MG63 (cell line): ENCODE measurements at regions not wholly inside any gene's neighbourhood (a gene's known extent, or its start where the extent isn't known, plus 50 kb on each side); places are given as distances from the start of the nearest gene placed in this dataset.

Experiments
- DNase-seq: peaks from one replicate; pipeline ENCODE4 v3.0.0-alpha.2; 2020
- H3K27me3 ChIP-seq: fragments of 250-450 bp; sonication (Bioruptor Pico); 2 replicates; pipeline ENCODE4 v1.5.1; 2020; ENCODE audit warnings: mild to moderate bottlenecking, moderate library complexity
- H3K36me3 ChIP-seq: fragments of 250-450 bp; sonication (Bioruptor Pico); 2 replicates; pipeline ENCODE4 v1.5.1; 2020; ENCODE audit warnings: mild to moderate bottlenecking, moderate library complexity
- H3K4me3 ChIP-seq: fragments of 250-450 bp; sonication (Bioruptor Pico); 2 replicates; pipeline ENCODE4 v1.5.1; 2020; ENCODE audit warnings: mild to moderate bottlenecking, moderate library complexity
- H3K9me3 ChIP-seq: fragments of 250-450 bp; sonication (Bioruptor Pico); 2 replicates; pipeline ENCODE4 v1.5.1; 2020; ENCODE audit warnings: mild to moderate bottlenecking, moderate library complexity

- H3K9me3 ChIP-seq: 0 out of 2 replicates have a peak, but pooled peaks cover 2% of the 10 kb centered on the region
Measured at GRCh38 chr5:143683459-143683858, 128.5 kb upstream of the HMHB1 start.

DNA sequence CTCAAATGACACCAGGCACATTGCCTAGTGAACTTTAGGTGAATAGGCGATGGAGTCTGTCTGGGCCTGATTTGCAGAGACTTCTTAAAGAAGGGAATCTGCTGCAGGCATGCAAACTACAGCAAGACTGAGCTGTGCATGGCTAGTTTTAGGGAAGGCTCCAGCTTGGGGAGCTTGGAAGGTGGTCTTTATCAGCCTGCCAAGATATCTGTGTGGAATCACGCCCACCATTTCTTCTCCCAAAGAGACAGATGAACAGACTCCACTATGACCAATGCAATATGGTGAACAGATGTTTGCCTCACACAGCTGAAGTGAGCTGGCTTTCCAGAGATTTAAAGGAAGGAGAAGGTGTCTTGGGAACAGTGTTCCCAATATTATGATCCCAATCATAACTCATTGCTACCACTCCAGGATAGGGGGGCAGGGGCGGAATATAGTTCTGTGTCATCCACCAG lies 129.0 kb upstream of the HMHB1 start:
- H3K27me3 ChIP-seq: no peaks in the 10 kb centered on the region
- H3K9me3 ChIP-seq: 0 out of 2 replicates have a peak, but pooled peaks cover 2% of the 10 kb centered on the region
- H3K4me3 ChIP-seq: no peak overlapping the region
- no peaks in the 10 kb centered on the region for H3K36me3 ChIP-seq
- no peak for DNase-seq

More at GRCh38 chr5:143683459-143683858, 128.5 kb upstream of the HMHB1 start:
- H3K27me3 ChIP-seq: no peaks in the 10 kb centered on the region
- no peak for DNase-seq
- H3K36me3 ChIP-seq: no peaks in the 10 kb centered on the region
- H3K4me3 ChIP-seq: no peak overlapping the region

- Histone ChIP-seq H3K4me3 (no peak overlapping the region), H3K9me3 (0 out of 2 replicates have a peak, but pooled peaks cover 2% of the 10 kb centered on the region), H3K27me3 (no peaks in the 10 kb centered on the region), H3K36me3 (no peaks in the 10 kb centered on the region)
- DNase-seq: no peak
Measured at GRCh38 chr5:143682246-143682905, 129.6 kb upstream of the HMHB1 start.

- DNase-seq: no peak
- Histone ChIP-seq H3K9me3 (no peaks in the 10 kb centered on the region), H3K4me3 (no peak overlapping the region), H3K27me3 (no peaks in the 10 kb centered on the region), H3K36me3 (no peaks in the 10 kb centered on the region)
Measured at GRCh38 chr5:143680672-143681259, 131.2 kb upstream of the HMHB1 start.

- DNase-seq: no peak
- H3K36me3 ChIP-seq: no peaks in the 10 kb centered on the region
- H3K27me3 ChIP-seq: no peaks in the 10 kb centered on the region
- no peaks in the 10 kb centered on the region for H3K9me3 ChIP-seq
- H3K4me3 ChIP-seq: no peak overlapping the region
Measured at GRCh38 chr5:143679777-143680176, 132.2 kb upstream of the HMHB1 start.

- no peak for DNase-seq
- Histone ChIP-seq H3K4me3 (no peak overlapping the region), H3K36me3 (no peaks in the 10 kb centered on the region), H3K27me3 (no peaks in the 10 kb centered on the region), H3K9me3 (no peaks in the 10 kb centered on the region)
Measured at GRCh38 chr5:143678148-143678905, 133.6 kb upstream of the HMHB1 start.

- H3K9me3 ChIP-seq: no peaks in the 10 kb centered on the region
- H3K36me3 ChIP-seq: no peaks in the 10 kb centered on the region
- no peak overlapping the region for H3K4me3 ChIP-seq
Measured at GRCh38 chr5:143677403-143677802, 134.6 kb upstream of the HMHB1 start.

GRCh38 chr5:143676802-143677201 lies 135.2 kb upstream of the HMHB1 start:
- Histone ChIP-seq H3K36me3 (no peaks in the 10 kb centered on the region), H3K27me3 (no peaks in the 10 kb centered on the region), H3K4me3 (no peak overlapping the region), H3K9me3 (no peaks in the 10 kb centered on the region)
- no peak for DNase-seq

More at GRCh38 chr5:143677403-143677802, 134.6 kb upstream of the HMHB1 start:
- DNase-seq: no peak
- no peaks in the 10 kb centered on the region for H3K27me3 ChIP-seq

DNA sequence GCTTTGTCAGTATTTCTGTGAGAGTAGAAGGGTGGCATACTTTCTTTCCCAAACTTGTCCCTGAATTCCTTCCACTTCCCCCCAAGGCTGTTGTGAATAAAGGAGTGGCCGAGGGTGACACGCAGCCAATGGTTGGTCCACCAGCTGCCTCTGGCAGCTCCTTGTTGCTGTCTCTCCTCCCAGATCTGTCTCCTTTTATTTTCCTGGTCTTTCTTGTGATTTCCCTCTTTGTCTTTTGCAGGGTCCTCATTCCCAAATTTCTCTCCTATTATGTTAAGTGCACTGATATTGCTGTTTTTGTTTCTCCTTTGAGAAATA lies 137.5 kb upstream of the HMHB1 start:
- H3K9me3 ChIP-seq: peaks cover 6% of the 10 kb centered on the region; the same call in 1 of the 2 replicates
- H3K4me3 ChIP-seq: no peak overlapping the region
- no peak for DNase-seq
- no peaks in the 10 kb centered on the region for H3K27me3 ChIP-seq
- no peaks in the 10 kb centered on the region for H3K36me3 ChIP-seq

GRCh38 chr5:143673676-143674468 lies 138.1 kb upstream of the HMHB1 start:
- DNase-seq: no peak
- H3K36me3 ChIP-seq: no peaks in the 10 kb centered on the region
- H3K27me3 ChIP-seq: no peaks in the 10 kb centered on the region
- peaks cover 6% of the 10 kb centered on the region; the same call in 1 of the 2 replicates for H3K9me3 ChIP-seq
- no peak overlapping the region for H3K4me3 ChIP-seq

DNA sequence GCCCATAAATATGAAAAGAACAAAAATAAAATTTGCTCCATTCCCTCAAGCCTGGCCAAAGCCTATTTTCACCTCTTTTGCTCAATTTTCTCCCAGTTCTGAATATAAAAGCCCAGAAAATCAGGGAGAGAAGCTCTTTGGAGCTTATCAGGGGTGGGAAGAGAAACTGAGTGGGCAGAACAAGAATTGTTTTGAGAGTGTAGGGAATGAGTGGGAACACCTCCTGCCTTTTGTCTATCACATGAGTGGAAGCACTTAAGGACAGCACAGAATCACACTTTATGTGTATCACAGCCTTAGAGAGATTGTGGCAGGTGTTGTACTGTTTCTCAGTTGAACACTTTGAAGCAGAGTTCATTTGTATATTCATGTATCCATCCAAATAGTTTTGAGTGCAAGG lies 139.2 kb upstream of the HMHB1 start:
- H3K36me3 ChIP-seq: no peaks in the 10 kb centered on the region
- H3K27me3 ChIP-seq: no peaks in the 10 kb centered on the region
- H3K4me3 ChIP-seq: no peak overlapping the region
- DNase-seq: no peak
- peaks cover 6% of the 10 kb centered on the region; the same call in 1 of the 2 replicates for H3K9me3 ChIP-seq

DNA sequence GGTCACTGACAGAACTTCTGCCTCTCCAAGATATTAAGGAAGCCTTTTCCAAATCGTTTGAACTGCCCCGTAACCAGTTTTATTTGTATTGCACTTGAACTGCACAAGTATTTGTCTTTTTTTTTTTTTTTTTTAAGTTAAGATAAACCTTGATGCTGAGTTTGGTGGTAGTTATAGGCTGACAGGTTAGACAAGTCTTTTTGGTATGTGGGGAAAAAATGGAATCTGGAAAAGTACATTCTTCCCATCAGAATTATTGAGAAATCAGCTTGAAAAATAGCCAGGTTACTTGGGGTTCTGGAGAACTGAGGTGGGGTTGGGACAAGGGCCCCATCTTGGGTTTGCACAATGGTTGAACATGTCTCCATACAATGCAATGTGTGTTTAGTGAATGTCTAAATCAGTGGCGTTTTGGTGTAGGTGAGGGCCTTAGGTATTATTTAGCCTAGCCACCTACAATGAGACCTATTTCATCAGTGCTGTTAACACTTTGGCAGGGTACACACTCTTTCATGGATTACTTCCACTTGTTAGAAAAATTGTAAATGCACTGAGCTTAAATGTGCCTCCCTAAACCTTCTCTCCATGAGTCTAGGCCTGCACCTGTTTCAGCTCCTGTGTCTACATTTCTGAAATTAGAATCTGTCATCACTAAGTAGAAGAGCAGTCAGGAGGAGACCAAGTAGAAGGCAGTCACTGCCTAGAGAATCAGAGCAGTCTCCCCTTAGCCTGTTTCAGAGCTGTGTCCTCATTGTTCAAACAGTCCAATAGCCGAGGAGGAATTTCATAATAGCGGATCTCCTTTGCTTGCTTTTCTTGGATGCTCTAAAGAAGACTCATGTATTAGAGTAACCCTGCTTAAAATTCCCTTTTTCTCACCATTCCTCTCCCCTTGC lies 140.0 kb upstream of the HMHB1 start:
- no peaks in the 10 kb centered on the region for H3K36me3 ChIP-seq
- no peaks in the 10 kb centered on the region for H3K27me3 ChIP-seq
- H3K4me3 ChIP-seq: no peak overlapping the region
- peaks cover 6% of the 10 kb centered on the region; the same call in 1 of the 2 replicates for H3K9me3 ChIP-seq
- DNase-seq: no peak

GRCh38 chr5:143671021-143671420 lies 140.9 kb upstream of the HMHB1 start:
- H3K27me3 ChIP-seq: no peaks in the 10 kb centered on the region
- H3K36me3 ChIP-seq: no peaks in the 10 kb centered on the region

GRCh38 chr5:143665866-143666265 lies 146.1 kb upstream of the HMHB1 start:
- H3K27me3 ChIP-seq: no peaks in the 10 kb centered on the region

More at GRCh38 chr5:143671021-143671420, 140.9 kb upstream of the HMHB1 start:
- peaks cover 6% of the 10 kb centered on the region; the same call in 1 of the 2 replicates for H3K9me3 ChIP-seq
- H3K4me3 ChIP-seq: no peak overlapping the region
- DNase-seq: no peak

DNA sequence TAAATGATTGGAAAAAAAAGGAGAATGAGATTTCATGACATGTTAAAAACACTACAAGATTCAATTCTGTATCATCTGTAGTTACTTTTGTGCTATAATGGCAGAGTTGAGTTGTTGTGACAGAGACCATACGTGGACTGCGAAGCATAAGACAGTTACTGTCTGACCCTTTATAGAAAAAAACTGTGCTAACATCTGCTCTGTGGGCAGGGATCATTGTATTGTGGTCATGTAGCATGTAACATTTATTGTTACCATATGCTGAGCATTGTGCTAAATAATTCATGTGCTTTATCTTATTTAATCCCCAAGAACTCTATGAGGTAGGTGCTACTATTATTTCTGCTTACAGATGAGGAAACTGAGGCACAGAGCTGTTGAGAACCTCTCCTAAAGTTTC lies 147.3 kb upstream of the HMHB1 start:
- DNase-seq: no peak
- H3K9me3 ChIP-seq: no peaks in the 10 kb centered on the region
- H3K36me3 ChIP-seq: no peaks in the 10 kb centered on the region
- no peaks in the 10 kb centered on the region for H3K27me3 ChIP-seq
- H3K4me3 ChIP-seq: no peak overlapping the region

More at GRCh38 chr5:143665866-143666265, 146.1 kb upstream of the HMHB1 start:
- DNase-seq: no peak
- peaks cover 6% of the 10 kb centered on the region; the same call in 1 of the 2 replicates for H3K9me3 ChIP-seq
- no peaks in the 10 kb centered on the region for H3K36me3 ChIP-seq
- H3K4me3 ChIP-seq: no peak overlapping the region

DNA sequence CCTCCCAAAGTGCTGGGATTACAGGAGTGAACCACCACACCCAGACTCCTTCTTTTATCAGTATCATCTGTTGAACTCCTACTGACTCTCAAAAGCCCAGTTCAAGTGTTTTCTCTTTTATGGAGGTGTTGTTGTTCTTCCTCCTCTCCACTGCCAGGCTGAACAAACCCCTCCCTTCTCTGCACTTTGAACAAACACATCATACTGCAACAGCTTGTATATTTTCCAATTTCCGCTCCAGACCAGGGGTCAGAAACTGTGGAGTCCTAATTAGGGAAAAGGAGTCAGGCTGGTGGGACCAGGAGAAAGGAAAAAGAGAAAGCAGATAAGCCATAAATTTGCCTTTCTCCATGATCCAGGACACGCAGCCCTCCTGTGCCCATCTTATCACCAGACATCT lies 148.1 kb upstream of the HMHB1 start:
- Histone ChIP-seq H3K36me3 (no peaks in the 10 kb centered on the region), H3K4me3 (no peak overlapping the region), H3K27me3 (no peaks in the 10 kb centered on the region), H3K9me3 (no peaks in the 10 kb centered on the region)
- no peak for DNase-seq
